GM12878 (cell line): ENCODE measurements at regions not wholly inside any gene's neighbourhood (a gene's known extent, or its start where the extent isn't known, plus 50 kb on each side); places are given as distances from the start of the nearest gene placed in this dataset.

Source experiments
- CEBPB ChIP-seq, 2 experiments: fragments of 150-350 bp in 1 of 2; IDR thresholded peaks; 2 replicates each; pipeline ENCODE4 v1.6.1; 2012 to 2014; ENCODE audit warnings: low read depth in 2 of 2, low read length in 2 of 2, borderline replicate concordance in 1 of 2, inconsistent platforms in 1 of 2
- CTCF ChIP-seq, 3 experiments: IDR thresholded peaks in 2 of 3; conservative IDR thresholded peaks in 1 of 3; 2 replicates each; pipeline ENCODE4 v1.5.1; 2011; ENCODE audit warnings: low read depth in 3 of 3, low read length in 3 of 3, mild to moderate bottlenecking in 3 of 3, control low read depth in 2 of 3, moderate library complexity in 2 of 3, inconsistent platforms in 1 of 3, mixed read lengths in 1 of 3; ENCODE audit not compliant: control insufficient read depth in 2 of 3, insufficient read depth in 1 of 3; ENCODE audit errors: extremely low read depth in 1 of 3
- E2F4 ChIP-seq: IDR thresholded peaks from 2 replicates; pipeline ENCODE4 v1.6.1; 2012; ENCODE audit warnings: low read depth, low read length, improper control_type of control experiment
- ETV6 ChIP-seq, 2 experiments: fragments of 450-650 bp in 1 of 2; IDR thresholded peaks in 1 of 2; conservative IDR thresholded peaks in 1 of 2; 2 replicates each; pipeline ENCODE4 v1.6.1; 2014; ENCODE audit warnings: antibody characterized with exemption in 1 of 2, borderline replicate concordance in 1 of 2, low read depth in 1 of 2, mild to moderate bottlenecking in 1 of 2, moderate library complexity in 1 of 2
- MLLT1 ChIP-seq: fragments of 450-650 bp; IDR thresholded peaks from 2 replicates; pipeline ENCODE4 v1.6.1; 2016; ENCODE audit warnings: mild to moderate bottlenecking
- RFX5 ChIP-seq: IDR thresholded peaks from 2 replicates; pipeline ENCODE4 v1.6.1; 2011; ENCODE audit warnings: low read depth, low read length, improper control_type of control experiment
- SMC3 ChIP-seq: IDR thresholded peaks from 2 replicates; pipeline ENCODE4 v1.6.1; 2011; ENCODE audit warnings: low read length, improper control_type of control experiment, borderline replicate concordance

GRCh38 chr2:7681881-7682461 lies 764.8 kb downstream of the RNF144A start:
- TF ChIP-seq MLLT1 (no peak), E2F4 (no peak), SMC3 (no peak), CTCF (IDR thresholded peaks at IDR 0.05 in 2 of 3, conservative IDR thresholded peaks at IDR 0.05 in 1 of 3; ENCODE audit: control insufficient read depth in 2 of 3, extremely low read depth in 1 of 3, insufficient read depth in 1 of 3, low read depth in 3 of 3, low read length in 3 of 3) (no peak), CEBPB (IDR thresholded peaks at IDR 0.05; ENCODE audit: borderline replicate concordance in 1 of 2, low read depth in 2 of 2, low read length in 2 of 2) (no peak), RFX5 (no peak), ETV6 (conservative IDR thresholded peaks at IDR 0.05 in 1 of 2, IDR thresholded peaks at IDR 0.05 in 1 of 2; ENCODE audit: borderline replicate concordance in 1 of 2, low read depth in 1 of 2) (no peak)
